NOMO-1 treated with dmso at 0.1 percent for 144 hours (cell line): ENCODE measurements at regions not wholly inside any gene's neighbourhood (a gene's known extent, or its start where the extent isn't known, plus 50 kb on each side); places are given as distances from the start of the nearest gene placed in this dataset.
A peak's percentile ranks its signal among the peaks of the same experiment; 100 is the strongest.
"Not testable (repeated sequence)": the region's sequence is repeated elsewhere in the genome, so short reads cannot be mapped to it uniquely, and the experiment has no call there.

ENCODE experiments used
- DNase-seq: peaks from one replicate; lab custom pipeline; 2025; ENCODE audit not compliant: unreplicated experiment; lab: John Stamatoyannopoulos, UW

- DNase-seq, result no peak
These were observed 201.1 kb downstream of the VAPA start for GRCh38 chr18:10114717-10115463.

GRCh38 chr18:10116574-10116973 lies 202.8 kb downstream of the VAPA start:
- no peak for DNase-seq

- no peak for DNase-seq
These were observed 205.7 kb downstream of the VAPA start for GRCh38 chr18:10119528-10119927.

- DNase-seq, result no peak
These were observed 206.2 kb downstream of the VAPA start for GRCh38 chr18:10119991-10120390.

DNA sequence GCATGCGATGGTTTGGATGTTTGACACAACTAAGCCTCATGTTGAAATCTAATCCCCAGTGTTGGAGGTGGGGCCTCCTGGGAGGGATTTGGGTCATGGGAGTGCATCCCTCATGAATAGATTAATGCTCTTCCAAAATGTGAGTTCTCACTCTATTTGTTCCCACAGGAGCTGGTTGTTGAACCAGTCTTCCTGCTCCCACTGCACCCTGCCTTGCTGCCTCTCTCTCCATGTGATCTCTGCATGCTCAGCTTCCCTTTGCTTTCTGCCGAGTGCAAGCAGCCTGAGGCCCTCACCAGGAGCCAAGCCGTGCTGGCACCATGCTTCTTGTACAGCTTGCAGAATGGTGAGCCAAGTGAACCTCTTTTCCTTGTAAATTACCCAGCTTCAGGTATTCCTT lies 206.8 kb downstream of the VAPA start:
- no peak for DNase-seq

- no peak for DNase-seq
These were observed 207.2 kb downstream of the VAPA start for GRCh38 chr18:10121028-10121427.

- no peak for DNase-seq
These were observed 208.1 kb downstream of the VAPA start for GRCh38 chr18:10121786-10122515.

- DNase-seq, result peak; percentile 75
These were observed 209.5 kb downstream of the VAPA start for GRCh38 chr18:10122988-10123950.

GRCh38 chr18:10124071-10124470 lies 210.3 kb downstream of the VAPA start:
- no peak for DNase-seq

DNA sequence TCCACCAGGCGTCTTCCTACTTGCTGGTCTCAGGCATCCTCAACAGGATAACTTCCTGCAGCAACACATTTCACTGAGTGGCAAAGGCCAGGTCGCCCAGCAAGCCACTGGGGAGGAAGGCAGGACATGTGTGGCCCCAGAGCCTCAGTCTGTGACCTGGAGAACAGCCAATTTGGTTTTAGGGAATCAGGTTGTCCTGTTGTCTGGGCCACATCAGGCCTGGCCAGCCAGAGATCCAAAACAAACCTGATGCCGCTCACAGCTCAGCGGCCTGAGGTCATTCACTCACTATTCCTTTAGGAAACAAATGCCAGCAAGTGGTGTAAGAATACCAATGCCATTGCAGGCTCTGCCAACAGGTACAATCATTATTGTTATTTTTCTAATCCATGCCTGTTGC lies 210.7 kb downstream of the VAPA start:
- DNase-seq, result no peak

DNA sequence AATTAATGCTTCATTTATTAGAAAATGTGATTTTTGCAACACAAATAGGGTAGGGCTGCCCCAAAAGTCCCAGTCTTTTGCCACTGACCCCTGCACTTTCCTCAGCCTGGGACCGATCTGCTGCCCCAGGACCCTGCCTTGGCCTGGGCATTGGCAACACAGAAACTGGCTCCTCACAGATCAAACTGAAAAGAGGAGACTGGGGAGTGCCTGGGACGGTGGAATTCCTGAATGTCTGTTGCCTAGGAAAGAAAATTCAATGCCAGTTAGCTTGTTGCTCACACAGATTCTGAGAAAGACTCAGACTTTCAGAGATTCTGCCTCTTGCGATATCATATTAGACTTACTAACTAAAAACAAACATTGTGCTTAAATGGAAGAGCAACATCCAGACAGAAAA lies 211.2 kb downstream of the VAPA start:
- no peak for DNase-seq

- DNase-seq, result no peak
These were observed 213.9 kb downstream of the VAPA start for GRCh38 chr18:10127729-10128128.

DNA sequence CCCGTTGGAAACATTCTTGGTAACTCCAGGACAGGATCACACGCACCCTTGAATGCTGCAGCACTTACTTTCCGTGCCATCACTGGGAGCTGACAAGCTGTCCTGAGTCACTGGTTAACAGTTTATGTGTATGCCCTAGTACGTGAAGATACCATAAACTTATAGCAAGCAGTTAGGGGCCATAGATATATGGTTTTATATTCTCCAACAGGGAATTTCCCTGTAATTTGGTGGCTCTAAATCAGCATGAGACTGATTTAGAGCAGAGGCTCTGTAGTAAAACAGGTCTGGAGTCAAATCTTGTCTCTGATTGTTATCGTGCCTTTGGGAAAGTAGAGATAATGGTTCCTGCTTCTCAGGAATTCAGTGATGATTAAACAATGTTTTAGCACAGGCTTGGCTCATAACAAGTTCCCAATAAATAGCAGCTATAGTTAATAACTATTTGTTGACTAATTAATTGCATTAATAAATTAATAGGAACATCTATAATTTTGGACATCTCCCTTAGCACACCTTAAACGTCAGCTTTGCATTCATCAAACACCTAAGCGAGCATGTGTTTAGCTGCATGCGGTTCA lies 215.2 kb downstream of the VAPA start:
- DNase-seq, result no peak

DNA sequence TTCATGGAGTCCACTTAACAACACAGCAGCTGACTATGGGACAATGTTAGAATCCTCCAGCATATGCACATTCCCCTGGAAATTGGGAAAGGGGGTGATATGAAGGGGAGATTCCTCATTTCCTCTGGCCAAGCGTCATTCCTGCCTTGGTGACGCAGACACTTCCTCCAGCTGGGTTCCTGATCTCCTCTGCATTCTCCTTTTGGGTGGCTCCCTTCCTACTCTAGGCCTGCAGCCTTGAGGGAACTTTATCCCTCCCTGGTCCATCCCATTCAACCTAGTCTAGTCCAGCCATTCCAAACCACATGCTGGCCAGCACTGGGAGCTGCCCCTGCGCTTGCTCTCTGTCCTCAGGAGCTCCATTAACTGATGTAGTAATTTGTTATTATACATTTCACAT lies 216.8 kb downstream of the VAPA start:
- DNase-seq, result no peak

DNA sequence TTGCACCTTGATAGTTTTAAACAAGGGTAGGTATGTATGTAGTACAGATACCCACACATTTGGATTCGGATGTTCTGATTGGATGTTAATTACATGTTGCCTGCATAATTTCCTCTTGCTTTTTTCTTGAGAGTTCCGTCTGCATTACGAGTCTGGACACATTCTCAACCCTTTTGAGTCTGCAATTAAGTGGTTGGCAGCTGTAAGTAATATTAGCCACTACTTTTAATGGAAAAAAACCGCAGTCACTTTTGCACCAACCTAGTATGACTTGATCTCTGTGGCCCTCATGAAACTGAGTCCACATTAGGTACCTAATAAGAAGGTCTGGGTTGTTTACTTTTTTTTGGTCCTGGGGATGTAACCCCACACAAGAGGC lies 217.3 kb downstream of the VAPA start:
- DNase-seq, result no peak

- DNase-seq, result no peak
These were observed 217.9 kb downstream of the VAPA start for GRCh38 chr18:10131460-10132395.

DNA sequence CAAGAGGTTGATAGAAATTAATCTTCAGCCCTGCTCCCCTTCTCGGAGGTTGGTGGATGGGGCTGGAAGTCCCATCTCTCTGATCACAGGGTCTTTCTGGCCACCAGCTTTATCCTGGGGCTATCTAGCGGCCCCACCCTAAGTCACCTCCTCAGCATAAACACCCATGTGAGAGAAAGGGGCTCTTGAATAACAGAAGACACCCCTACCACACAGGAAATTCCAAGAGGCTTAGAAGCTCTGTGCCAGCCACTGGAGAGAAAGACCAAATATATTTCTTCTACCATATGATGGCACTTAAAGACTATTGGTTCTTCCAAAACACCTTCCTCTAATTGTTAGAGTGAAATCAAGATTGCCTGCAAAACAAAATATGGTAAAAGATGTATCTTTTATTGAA lies 219.7 kb downstream of the VAPA start:
- no peak for DNase-seq

- DNase-seq, result no peak
These were observed 220.4 kb downstream of the VAPA start for GRCh38 chr18:10134204-10134603.

- DNase-seq, result not testable (repeated sequence)
These were observed 220.9 kb downstream of the VAPA start for GRCh38 chr18:10134749-10135148.

DNA sequence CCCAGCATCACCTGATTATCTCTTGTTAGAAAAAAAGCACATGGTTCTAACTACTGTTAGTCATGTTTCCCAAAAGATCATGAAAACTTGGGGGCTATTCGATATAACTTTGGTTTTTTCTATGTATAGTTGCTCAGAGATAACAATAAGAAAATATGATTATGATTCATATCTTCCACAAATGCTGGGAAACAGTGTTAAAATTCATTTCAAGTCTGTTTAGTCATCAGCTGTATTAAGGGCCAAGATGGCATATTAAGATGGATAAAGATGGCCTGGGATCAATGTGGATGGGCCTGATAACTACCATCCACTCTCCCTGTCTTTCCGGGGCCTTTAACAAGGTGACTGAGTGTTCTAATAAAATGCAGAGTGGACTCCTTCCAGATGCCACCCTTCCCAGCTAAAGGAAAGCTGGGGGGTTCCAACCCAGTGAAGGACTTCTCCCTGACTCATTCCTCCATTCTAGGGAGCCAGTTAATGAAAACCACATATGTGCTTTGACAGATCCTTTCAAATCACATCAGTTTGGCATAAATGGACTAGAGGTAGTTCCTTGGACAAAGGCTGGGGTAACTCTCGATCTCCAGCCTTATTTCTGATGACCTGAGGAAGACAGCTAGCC lies 221.6 kb downstream of the VAPA start:
- DNase-seq, result no peak
